T-helper 2 cell treated with Interferon-gamma antibody and Interleukin-4, amounts not matched to agents 5 μg/mL and 100 μg/mL, for 36 hours (primary cell): ENCODE measurements at regions not wholly inside any gene's neighbourhood (a gene's known extent, or its start where the extent isn't known, plus 50 kb on each side); places are given as distances from the start of the nearest gene placed in this dataset.
"Not testable (repeated sequence)": the region's sequence is repeated elsewhere in the genome, so short reads cannot be mapped to it uniquely, and the experiment has no call there.

Experiments used
- DNase-seq: peaks from one replicate; pipeline ENCODE4 v3.0.0; 2021; ENCODE audit warnings: low spot score
- H3K27ac Mint-ChIP-seq: one replicate; pipeline ENCODE4 v1.8.0; 2021; ENCODE audit warnings: mild to moderate bottlenecking, mixed read lengths
- H3K27me3 Mint-ChIP-seq: one replicate; pipeline ENCODE4 v1.8.0; 2021; ENCODE audit warnings: low read depth, mixed read lengths
- H3K36me3 Mint-ChIP-seq: one replicate; pipeline ENCODE4 v1.8.0; 2021; ENCODE audit warnings: low read depth, mixed read lengths
- H3K4me1 Mint-ChIP-seq: one replicate; pipeline ENCODE4 v1.8.0; 2021; ENCODE audit warnings: low read depth, mixed read lengths
- H3K4me3 Mint-ChIP-seq: one replicate; pipeline ENCODE4 v1.8.0; 2022; ENCODE audit warnings: mild to moderate bottlenecking, moderate library complexity, mixed read lengths
- H3K9me3 Mint-ChIP-seq: one replicate; pipeline ENCODE4 v1.8.0; 2021; ENCODE audit warnings: mixed read lengths

DNA sequence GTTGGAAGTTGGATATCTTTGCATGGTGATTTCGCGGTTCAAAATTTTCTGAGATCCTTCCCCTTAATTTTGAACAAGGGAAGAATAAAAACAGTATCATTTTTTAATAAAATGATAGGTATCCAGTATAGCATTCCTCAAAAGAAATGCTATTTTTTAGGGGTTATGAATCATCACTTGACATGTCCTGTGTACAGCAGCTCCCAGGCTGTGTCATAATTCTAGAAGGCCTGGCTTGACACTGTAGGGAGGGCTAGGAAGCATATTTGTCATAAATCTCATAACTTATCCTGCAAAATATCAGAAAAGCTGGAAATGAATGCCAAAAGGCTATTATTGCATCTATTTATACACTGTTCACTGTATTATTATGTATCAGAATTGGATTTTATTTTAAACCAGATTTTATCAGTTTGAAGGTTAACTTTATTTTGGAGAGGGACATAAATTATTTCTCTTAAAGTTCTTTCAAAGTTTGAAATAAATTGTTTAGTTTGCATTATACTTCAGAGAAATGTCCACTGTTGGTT lies 539.1 kb upstream of the ROBO2 start:
- Mint-ChIP-seq H3K9me3 (peaks cover 36% of the 10 kb centered on the region), H3K4me1 (no peaks in the 10 kb centered on the region), H3K27me3 (no peaks in the 10 kb centered on the region), H3K36me3 (no peaks in the 10 kb centered on the region), H3K27ac (no peak overlapping the region), H3K4me3 (no peak overlapping the region)
- no peak for DNase-seq

DNA sequence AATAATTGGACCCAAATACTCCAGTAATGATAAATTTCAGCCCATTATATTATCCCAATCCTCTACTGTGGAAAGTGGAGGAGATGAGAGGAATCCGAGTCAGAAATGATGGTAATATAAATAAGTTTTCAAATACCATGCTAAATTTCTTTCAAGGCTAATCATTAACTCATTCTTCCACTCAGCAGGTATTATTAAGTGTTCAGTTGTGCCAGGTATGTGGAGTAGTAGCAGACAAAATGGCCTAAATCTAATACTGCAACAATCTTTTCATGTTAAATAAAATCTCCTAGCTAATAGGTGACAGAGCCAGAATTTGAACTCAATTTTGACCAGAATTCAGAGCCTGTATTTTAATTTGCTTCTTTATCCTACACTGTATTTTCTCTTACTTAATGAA lies 538.6 kb upstream of the ROBO2 start:
- Mint-ChIP-seq H3K36me3 (no peaks in the 10 kb centered on the region), H3K27ac (no peak overlapping the region), H3K4me3 (no peak overlapping the region), H3K9me3 (peaks cover 41% of the 10 kb centered on the region), H3K4me1 (no peaks in the 10 kb centered on the region), H3K27me3 (no peaks in the 10 kb centered on the region)
- no peak for DNase-seq

DNA sequence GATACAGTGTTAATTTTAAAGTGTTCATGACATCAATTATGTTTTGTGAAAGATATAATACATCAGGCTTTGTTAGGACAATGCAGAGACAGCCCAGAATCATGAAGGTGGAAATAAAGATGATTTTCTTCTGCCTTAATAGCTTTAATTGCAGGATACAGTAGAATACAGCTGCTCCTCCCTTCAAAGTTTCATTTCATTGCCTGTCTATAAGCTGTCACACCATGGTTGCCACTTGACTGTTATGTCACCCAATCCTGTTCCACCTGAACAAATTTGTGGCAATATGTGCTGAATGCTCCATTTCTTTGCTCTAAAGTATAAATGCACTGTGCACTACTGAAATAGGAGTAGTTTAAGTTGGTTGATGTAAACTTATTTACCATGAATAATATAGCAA lies 537.8 kb upstream of the ROBO2 start:
- no peaks in the 10 kb centered on the region for H3K4me1 Mint-ChIP-seq
- H3K27me3 Mint-ChIP-seq = no peaks in the 10 kb centered on the region
- H3K9me3 Mint-ChIP-seq = peaks cover 39% of the 10 kb centered on the region

DNA sequence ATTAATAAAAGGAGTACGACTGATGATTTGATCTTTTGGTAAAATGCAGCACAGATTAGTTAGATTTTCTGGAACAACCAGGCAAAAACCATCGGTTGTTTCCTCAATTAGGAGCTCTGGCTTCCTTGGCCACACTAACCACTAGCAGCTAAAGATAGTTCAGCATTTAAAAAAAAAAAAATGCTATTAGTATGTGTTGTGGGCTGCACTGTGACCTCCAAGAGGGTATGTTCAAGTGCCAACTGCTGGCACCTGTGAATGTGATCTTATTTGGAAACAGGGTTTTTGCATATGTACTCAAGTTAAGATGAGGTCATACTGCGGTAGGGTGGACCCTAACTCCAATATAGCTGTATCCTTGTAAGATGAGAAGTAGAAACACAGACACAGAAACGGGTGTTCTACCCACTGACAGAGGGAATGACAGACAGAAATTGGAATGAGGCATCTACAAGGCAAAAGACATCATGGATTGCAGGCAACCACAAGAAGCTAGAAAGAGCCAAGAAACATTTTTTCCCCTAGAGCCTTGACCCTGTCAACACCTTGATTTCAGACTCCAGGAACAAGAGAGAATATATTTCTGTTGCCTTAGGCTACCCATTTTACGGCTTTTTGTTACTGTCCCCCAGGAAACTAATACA lies 534.6 kb upstream of the ROBO2 start:
- Mint-ChIP-seq H3K36me3 (no peaks in the 10 kb centered on the region), H3K4me3 (no peak overlapping the region), H3K27ac (no peak overlapping the region), H3K4me1 (no peaks in the 10 kb centered on the region), H3K27me3 (no peaks in the 10 kb centered on the region), H3K9me3 (peaks cover 28% of the 10 kb centered on the region)
- no peak for DNase-seq

More for the DNA sequence above, 537.8 kb upstream of the ROBO2 start:
- no peak overlapping the region for H3K4me3 Mint-ChIP-seq
- no peak for DNase-seq
- no peaks in the 10 kb centered on the region for H3K36me3 Mint-ChIP-seq
- H3K27ac Mint-ChIP-seq = no peak overlapping the region

DNA sequence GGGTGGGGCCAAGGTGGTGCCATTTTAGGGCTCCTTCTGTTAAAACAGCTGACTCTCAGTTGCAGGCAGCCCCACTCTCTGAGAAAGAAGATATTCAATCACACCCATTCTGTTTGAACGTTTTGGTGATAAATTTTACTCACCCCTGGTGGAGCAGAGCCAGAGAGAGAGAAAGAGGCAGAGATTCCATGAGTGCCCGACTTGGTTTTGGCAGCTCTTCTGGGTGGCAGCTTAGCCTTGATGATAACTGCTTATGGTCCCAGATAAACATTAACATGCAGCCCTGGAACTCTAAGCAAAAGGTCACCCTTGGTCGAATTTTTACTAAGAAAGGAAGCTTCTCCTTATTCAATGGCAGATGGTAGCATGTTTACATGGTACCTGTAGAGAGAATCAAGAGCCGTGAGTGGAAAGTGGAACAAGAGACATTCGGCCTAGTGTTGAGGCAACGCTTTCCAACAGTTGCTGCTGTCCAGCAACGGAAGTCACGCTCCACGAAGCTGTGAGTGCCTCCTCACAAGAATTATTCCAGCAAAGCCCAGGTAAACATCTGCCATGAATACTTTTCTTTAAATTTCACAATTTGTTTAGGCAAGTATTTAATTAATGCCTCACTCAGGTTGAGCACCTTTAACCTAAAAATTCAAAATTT lies 530.6 kb upstream of the ROBO2 start:
- H3K27ac Mint-ChIP-seq = no peak overlapping the region
- H3K9me3 Mint-ChIP-seq = peaks cover 31% of the 10 kb centered on the region
- H3K4me3 Mint-ChIP-seq = no peak overlapping the region
- H3K27me3 Mint-ChIP-seq = no peaks in the 10 kb centered on the region
- DNase-seq = no peak
- no peaks in the 10 kb centered on the region for H3K4me1 Mint-ChIP-seq
- H3K36me3 Mint-ChIP-seq = no peaks in the 10 kb centered on the region

DNA sequence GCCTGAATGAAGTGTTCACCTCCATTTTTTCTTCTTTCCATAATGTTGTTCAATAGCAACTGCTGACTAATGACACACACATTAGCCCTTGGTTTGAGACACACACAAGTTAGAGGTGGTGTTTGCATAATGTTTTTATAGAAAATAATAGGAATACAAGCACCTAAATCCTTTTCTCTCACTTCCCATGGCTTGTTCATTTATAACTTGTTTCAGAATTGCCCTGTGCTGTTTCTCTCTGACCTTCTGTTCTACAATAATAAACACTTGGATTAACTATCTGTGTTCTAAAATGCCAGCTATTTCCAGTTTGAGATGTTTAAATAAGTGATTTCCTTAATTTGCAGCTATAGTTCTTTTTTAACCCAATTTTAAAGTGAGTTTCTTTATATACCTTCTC lies 525.1 kb upstream of the ROBO2 start:
- Mint-ChIP-seq H3K27me3 (no peaks in the 10 kb centered on the region), H3K36me3 (no peaks in the 10 kb centered on the region), H3K4me1 (no peaks in the 10 kb centered on the region), H3K9me3 (peaks cover 27% of the 10 kb centered on the region), H3K4me3 (no peak overlapping the region), H3K27ac (no peak overlapping the region)
- DNase-seq = no peak

DNA sequence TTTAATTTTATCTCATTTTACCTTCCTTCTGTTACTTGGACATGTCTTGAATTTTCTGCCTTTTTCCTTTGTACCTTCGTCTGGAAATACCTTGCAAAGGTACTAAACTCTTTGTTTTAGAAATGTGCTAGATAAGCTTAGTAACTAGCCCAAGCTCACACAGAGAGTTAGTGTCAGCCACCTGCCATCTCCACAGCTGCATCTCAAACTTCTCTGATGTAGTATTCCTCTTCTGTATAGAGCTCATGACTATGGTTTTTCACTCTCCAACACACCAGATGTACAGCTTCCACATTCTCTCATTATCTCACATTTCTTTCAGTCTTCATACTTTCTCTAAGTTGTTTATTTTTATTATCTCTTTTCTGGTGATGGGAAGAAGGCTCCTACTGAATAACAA lies 516.6 kb upstream of the ROBO2 start:
- DNase-seq = no peak
- Mint-ChIP-seq H3K9me3 (peaks cover 18% of the 10 kb centered on the region), H3K4me1 (no peaks in the 10 kb centered on the region), H3K4me3 (no peak overlapping the region), H3K27ac (no peak overlapping the region), H3K27me3 (no peaks in the 10 kb centered on the region), H3K36me3 (no peaks in the 10 kb centered on the region)

DNA sequence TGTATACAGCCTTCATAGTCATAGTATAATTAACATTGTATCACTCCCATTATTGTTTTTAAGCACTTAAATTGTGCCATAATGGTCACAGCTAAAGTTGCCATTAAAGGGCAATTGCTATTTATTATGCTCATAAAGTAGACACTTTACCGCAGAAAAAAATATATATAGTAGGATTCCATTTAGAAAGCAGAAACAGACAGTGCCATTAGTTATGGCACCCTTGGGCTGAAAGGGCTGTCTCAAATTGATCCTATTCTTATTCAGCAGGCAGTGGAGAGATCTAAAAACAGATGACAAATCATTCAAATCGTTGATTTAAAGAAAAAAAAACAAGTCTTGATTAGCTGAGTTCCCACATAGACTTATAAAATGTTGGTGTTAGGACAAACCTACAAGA lies 514.2 kb upstream of the ROBO2 start:
- Mint-ChIP-seq H3K27me3 (no peaks in the 10 kb centered on the region), H3K9me3 (peaks cover 23% of the 10 kb centered on the region), H3K36me3 (no peaks in the 10 kb centered on the region), H3K27ac (no peak overlapping the region), H3K4me3 (no peak overlapping the region), H3K4me1 (no peaks in the 10 kb centered on the region)
- DNase-seq = no peak

DNA sequence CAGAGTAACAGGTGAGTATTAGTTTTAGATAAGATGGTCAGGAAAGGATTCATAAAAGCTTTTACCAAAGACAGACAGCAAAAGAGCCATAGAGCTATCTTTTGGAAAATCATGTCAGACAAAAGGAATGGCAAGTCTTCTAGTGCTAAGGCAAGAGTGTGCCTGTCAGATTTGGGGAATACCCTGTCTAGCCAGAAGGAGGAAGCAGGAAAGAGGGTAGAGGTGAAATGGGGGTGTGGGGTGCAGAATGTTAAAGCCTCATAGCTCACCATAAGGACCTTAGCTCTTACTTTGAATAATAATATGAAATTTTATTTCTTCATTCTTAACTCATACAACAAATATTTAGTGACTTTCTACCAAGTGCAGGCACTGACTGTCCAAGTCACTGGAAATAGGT lies 512.1 kb upstream of the ROBO2 start:
- H3K27me3 Mint-ChIP-seq = no peaks in the 10 kb centered on the region
- DNase-seq = no peak
- peaks cover 28% of the 10 kb centered on the region for H3K9me3 Mint-ChIP-seq
- no peak overlapping the region for H3K4me3 Mint-ChIP-seq
- no peaks in the 10 kb centered on the region for H3K36me3 Mint-ChIP-seq
- H3K27ac Mint-ChIP-seq = no peak overlapping the region
- no peaks in the 10 kb centered on the region for H3K4me1 Mint-ChIP-seq

DNA sequence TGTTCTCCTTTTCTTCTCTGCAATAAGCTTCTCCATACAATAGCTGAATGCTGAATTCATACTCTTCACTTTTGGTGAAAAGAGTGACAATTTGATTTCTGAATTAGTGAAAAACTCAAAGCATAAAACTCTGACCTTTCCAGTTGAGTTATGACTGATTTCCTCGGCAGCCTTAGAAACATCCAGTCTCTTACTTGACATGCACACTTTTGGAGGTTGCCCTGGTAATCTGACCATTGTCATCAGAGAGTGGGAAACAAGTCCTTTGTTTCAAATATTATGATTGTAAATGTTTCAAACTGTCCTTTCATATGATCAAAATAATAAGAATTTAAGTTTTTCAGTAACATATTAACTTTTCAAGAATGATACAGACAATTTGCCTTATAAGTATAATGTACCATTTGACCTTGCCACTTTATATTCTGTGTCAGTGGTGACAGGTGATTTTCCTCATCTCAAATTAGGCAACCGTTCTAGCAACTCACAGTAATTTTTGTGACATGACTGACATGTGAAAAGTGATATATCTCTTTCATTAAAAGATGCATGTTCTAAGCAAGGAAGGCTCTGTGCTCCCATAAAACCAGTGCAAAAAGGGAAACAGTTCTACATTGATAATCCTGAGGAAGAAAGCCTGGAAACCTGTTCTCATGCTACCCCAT lies 507.6 kb upstream of the ROBO2 start:
- Mint-ChIP-seq H3K4me1 (no peaks in the 10 kb centered on the region), H3K4me3 (no peak overlapping the region), H3K27ac (no peak overlapping the region), H3K9me3 (peaks cover 50% of the 10 kb centered on the region), H3K36me3 (no peaks in the 10 kb centered on the region), H3K27me3 (no peaks in the 10 kb centered on the region)
- no peak for DNase-seq

DNA sequence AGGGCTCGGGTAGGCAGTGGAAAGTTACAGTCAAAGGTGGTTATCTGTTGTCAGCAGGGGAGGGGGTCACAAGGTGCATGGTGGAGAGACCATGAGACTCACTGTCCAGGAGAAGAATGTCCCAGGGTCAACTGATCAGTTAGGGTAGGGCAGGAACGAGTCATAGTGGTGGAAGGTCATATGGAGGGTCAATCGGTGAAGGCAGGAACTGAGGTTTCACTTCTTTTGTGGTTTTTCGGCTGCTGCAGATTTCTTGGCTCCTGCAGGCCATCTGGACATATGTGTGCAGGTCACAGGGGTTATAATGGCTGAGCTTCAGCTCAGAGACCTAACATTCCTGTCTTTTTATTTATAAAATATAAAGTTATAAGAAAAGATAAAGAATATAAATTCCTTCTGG lies 506.2 kb upstream of the ROBO2 start:
- not testable (repeated sequence) for H3K36me3 Mint-ChIP-seq, H3K27me3 Mint-ChIP-seq, DNase-seq, H3K27ac Mint-ChIP-seq, H3K4me1 Mint-ChIP-seq, H3K4me3 Mint-ChIP-seq
- peaks cover 54% of the 10 kb centered on the region for H3K9me3 Mint-ChIP-seq

DNA sequence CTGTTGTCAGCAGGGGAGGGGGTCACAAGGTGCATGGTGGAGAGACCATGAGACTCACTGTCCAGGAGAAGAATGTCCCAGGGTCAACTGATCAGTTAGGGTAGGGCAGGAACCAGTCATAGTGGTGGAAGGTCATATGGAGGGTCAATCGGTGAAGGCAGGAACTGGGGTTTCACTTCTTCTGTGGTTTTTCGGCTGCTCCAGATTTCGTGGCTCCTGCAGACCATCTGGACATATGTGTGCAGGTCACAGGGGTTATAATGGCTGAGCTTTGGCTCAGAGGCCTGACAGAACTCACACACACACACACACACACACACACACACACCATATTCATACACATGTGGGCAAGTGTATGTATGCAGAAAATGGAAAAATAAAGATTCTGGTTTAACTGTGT lies 502.0 kb upstream of the ROBO2 start:
- H3K4me3 Mint-ChIP-seq, H3K27ac Mint-ChIP-seq, H3K4me1 Mint-ChIP-seq, H3K36me3 Mint-ChIP-seq, H3K27me3 Mint-ChIP-seq, DNase-seq: not testable (repeated sequence)
- peaks cover 48% of the 10 kb centered on the region for H3K9me3 Mint-ChIP-seq

DNA sequence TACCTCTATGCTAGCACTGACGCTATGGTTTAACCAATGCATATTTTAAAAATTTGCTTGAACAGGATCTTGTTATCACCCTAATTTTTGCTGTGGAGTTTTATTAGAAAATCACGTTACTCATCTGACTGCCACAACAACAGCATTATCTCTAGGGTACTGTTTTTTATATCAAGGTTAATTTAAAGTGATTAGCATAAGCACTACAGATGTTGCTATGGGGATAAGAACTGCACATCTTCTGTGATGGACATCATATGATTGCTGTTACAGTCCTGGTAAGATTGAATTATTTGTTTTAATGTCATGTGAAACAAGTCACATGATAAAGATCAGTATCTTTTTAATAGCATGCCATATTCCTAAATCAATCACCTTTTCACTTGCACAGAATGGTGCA lies 492.2 kb upstream of the ROBO2 start:
- no peak overlapping the region for H3K4me3 Mint-ChIP-seq
- H3K36me3 Mint-ChIP-seq = no peaks in the 10 kb centered on the region
- no peak for DNase-seq
- H3K27ac Mint-ChIP-seq = no peak overlapping the region
- peaks cover 24% of the 10 kb centered on the region for H3K9me3 Mint-ChIP-seq
- H3K27me3 Mint-ChIP-seq = no peaks in the 10 kb centered on the region
- H3K4me1 Mint-ChIP-seq = no peaks in the 10 kb centered on the region

DNA sequence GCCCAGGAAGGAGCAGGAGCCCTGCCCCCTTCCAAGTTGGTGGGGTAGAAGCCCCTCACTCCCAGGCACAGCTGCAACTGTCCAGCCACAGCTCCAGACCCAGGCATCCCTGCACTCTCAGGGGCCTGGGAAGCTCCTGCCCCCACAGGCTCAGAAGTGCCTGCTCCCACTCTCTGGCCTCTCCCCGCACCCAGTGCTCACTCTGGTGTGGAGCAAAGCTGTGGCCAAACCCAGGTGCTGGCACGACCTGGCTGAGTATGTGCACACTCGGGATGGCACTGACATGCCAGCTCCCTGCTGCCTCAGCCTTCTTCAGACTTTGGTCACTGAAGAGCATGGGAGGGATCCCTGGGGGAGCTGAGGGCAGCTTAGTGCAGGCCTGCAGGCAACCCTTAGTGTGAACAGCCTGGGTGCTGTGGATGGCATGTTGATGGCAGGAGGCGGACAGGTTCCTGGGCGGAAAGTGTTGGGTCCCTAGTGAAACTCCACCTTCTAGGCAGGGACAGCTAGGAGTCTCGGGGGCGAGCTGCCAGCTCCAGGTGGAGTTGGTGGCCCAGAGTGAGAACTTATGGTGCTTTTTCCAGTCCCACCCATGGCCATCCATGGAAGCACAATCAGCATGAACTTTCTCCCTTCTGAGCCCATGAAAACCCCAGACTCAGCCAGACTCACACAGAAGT lies 489.2 kb upstream of the ROBO2 start:
- Mint-ChIP-seq H3K36me3 (no peaks in the 10 kb centered on the region), H3K4me1 (no peaks in the 10 kb centered on the region), H3K27me3 (no peaks in the 10 kb centered on the region), H3K9me3 (peaks cover 25% of the 10 kb centered on the region), H3K4me3 (no peak overlapping the region), H3K27ac (no peak overlapping the region)
- no peak for DNase-seq
